BLaER1 treated with 17β-estradiol and CSF1 and Interleukin-3, amounts not matched to agents 10 nM and 100 nM (cell line): ENCODE measurements at regions not wholly inside any gene's neighbourhood (a gene's known extent, or its start where the extent isn't known, plus 50 kb on each side); places are given as distances from the start of the nearest gene placed in this dataset.

Experiments
- H3K27ac ChIP-seq, 11 experiments: shearing (Covaris generic); formaldehyde crosslinking; 2 replicates each; pipeline ENCODE4 v1.8.1; 2022
- H3K27me3 ChIP-seq, 11 experiments: shearing (Covaris generic); formaldehyde crosslinking; 2 replicates each; pipeline ENCODE4 v1.8.1; 2022
- H3K36me3 ChIP-seq, 11 experiments: shearing (Covaris generic); formaldehyde crosslinking; 2 replicates each; pipeline ENCODE4 v1.8.1; 2022
- H3K4me1 ChIP-seq, 10 experiments: shearing (Covaris generic); formaldehyde crosslinking; 2 replicates each; pipeline ENCODE4 v1.8.1; 2022
- H3K4me2 ChIP-seq, 11 experiments: shearing (Covaris generic); formaldehyde crosslinking; 2 replicates each; pipeline ENCODE4 v1.8.1; 2022
- H3K4me3 ChIP-seq, 10 experiments: shearing (Covaris generic); formaldehyde crosslinking; 2 replicates each; pipeline ENCODE4 v1.8.1; 2022
- H3K9ac ChIP-seq, 11 experiments: shearing (Covaris generic); formaldehyde crosslinking; 2 replicates each; pipeline ENCODE4 v1.8.1; 2022
- H3K9me3 ChIP-seq, 11 experiments: shearing (Covaris generic); formaldehyde crosslinking; replicated peaks in 1 of 11; 2 replicates each; pipeline ENCODE4 v1.8.1; 2022
- H4K20me1 ChIP-seq, 11 experiments: shearing (Covaris generic); formaldehyde crosslinking; 2 replicates each; pipeline ENCODE4 v1.8.1; 2022
- Cebpa-rat ChIP-seq, 11 experiments: shearing (Covaris generic); IDR thresholded peaks; 2 replicates each; pipeline ENCODE4 v1.8.1; 2022

DNA sequence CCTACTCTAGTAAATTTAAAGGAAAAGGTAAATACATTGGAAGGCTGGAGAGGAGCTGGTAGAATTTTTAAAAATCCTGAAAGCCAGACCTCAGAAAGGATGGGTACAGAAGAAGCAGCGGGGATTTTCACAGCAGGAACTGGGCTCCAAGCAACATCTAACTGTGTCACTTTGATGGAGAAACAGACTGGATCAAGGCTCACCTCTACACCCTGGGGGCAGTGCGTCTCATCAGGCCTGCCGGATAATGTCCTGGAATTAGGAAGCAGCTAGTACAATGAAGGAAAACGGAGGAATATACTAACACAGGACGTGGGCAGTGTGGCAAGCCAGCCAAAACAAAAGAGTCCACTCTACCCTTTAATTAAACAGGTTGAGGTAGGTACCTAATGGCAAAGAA lies 463.6 kb downstream of the TAF11L14 start:
- no peaks in the 10 kb centered on the region for H4K20me1 ChIP-seq
- no peak overlapping the region for H3K9ac ChIP-seq
- H3K4me3 ChIP-seq, result no peak overlapping the region
- no peak for TF ChIP-seq Cebpa-rat (IDR thresholded peaks at IDR 0.05)
- no peaks in the 10 kb centered on the region for H3K27me3 ChIP-seq
- peaks cover 0 to 18% (median 0%) of the 10 kb centered on the region in 10 experiments; a peak in 5 of 20 replicates for H3K4me1 ChIP-seq
- no peak overlapping the region for H3K27ac ChIP-seq
- H3K36me3 ChIP-seq, result no peaks in the 10 kb centered on the region
- H3K4me2 ChIP-seq, result no peak overlapping the region
- H3K9me3 ChIP-seq, result no peaks in the 10 kb centered on the region

DNA sequence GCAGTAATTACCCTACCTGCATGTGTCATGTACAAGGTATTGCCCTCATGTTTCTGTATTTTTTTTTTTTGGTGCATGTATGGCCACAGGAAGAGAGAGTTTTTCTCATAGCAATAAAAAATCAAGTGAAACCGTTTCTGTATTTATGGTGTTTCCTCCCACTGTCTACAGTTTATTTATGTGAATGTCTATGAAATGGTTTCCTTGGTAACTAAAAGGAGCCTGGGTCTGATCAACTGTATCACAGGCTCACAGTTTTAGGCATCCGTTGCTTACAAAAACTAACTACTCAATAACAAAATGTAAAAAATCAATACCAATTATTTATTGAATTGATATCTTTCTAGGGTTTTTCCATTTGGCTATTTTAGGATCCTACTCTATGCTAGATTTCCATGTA lies 464.4 kb downstream of the TAF11L14 start:
- no peak overlapping the region for H3K9ac ChIP-seq
- no peak overlapping the region for H3K27ac ChIP-seq
- H3K4me3 ChIP-seq, result no peak overlapping the region

GRCh38 chr5:18099261-18099660 lies 465.0 kb downstream of the TAF11L14 start:
- TF ChIP-seq Cebpa-rat (IDR thresholded peaks at IDR 0.05), result no peak

More for the DNA sequence above, 464.4 kb downstream of the TAF11L14 start:
- Histone ChIP-seq H3K27me3 (no peaks in the 10 kb centered on the region), H3K36me3 (no peaks in the 10 kb centered on the region), H4K20me1 (no peaks in the 10 kb centered on the region), H3K4me2 (peak overlapping the region in 3 of 11 experiments; percentile 8 to 40 (median 11); a peak in 6 of 22 replicates), H3K4me1 (peaks cover 0 to 18% (median 0%) of the 10 kb centered on the region in 10 experiments; a peak in 5 of 20 replicates), H3K9me3 (no peaks in the 10 kb centered on the region)
- no peak for TF ChIP-seq Cebpa-rat (IDR thresholded peaks at IDR 0.05)

DNA sequence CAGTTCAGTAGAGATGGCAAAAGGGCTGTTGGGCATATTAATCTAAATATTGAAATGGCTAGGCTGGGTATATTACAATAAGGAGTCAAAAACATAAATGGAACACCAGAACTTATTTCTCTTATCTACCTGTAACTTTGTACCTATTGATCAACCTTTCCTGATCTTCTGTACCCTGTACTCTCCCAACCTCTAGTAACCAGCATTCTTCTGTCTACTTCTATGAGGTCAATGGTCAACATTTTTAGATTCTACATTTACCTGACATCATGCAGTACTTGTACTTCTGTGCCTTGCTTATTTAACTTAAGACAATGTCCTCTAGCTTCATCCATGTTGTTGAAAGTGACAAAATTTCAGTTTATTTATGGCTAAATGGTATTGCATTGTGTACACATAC lies 467.3 kb downstream of the TAF11L14 start:
- no peak for TF ChIP-seq Cebpa-rat (IDR thresholded peaks at IDR 0.05)
- Histone ChIP-seq H3K27ac (no peak overlapping the region), H3K4me3 (no peak overlapping the region), H3K9me3 (no peaks in the 10 kb centered on the region), H3K4me2 (no peak overlapping the region), H3K9ac (no peak overlapping the region), H3K36me3 (no peaks in the 10 kb centered on the region), H4K20me1 (no peaks in the 10 kb centered on the region), H3K4me1 (peaks cover 0 to 18% (median 0%) of the 10 kb centered on the region in 10 experiments; a peak in 5 of 20 replicates), H3K27me3 (no peaks in the 10 kb centered on the region)

More at GRCh38 chr5:18099261-18099660, 465.0 kb downstream of the TAF11L14 start:
- Histone ChIP-seq H3K9ac (no peak overlapping the region), H3K36me3 (no peaks in the 10 kb centered on the region), H3K27ac (no peak overlapping the region), H3K4me1 (peaks cover 0 to 18% (median 0%) of the 10 kb centered on the region in 10 experiments; a peak in 5 of 20 replicates), H4K20me1 (no peaks in the 10 kb centered on the region), H3K4me2 (peak overlapping the region in 3 of 11 experiments; percentile 8 to 40 (median 9); a peak in 4 of 22 replicates), H3K27me3 (no peaks in the 10 kb centered on the region), H3K9me3 (no peaks in the 10 kb centered on the region), H3K4me3 (no peak overlapping the region)

DNA sequence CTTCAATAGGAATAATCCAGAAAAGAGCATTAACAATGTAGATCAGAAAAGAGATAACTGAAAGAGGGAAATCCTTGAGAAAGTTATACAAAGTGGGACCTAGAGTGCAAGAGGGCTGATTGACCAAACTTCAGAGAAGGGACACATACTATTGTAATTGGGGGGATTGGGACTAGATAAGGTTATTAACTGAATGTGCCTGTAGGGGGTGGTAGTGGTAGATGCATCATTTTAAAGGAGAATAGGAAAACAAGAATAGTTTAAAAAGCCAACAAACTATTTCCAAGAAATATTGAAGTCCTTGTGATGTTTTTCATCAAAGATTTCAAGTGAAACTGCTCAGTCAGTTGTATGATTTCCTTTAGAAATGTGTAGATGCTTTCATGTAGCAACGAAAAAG lies 468.5 kb downstream of the TAF11L14 start:
- Histone ChIP-seq H3K36me3 (no peaks in the 10 kb centered on the region), H3K27me3 (no peaks in the 10 kb centered on the region), H3K4me3 (no peak overlapping the region)

GRCh38 chr5:18105449-18105848 lies 471.2 kb downstream of the TAF11L14 start:
- H4K20me1 ChIP-seq, result no peaks in the 10 kb centered on the region
- no peaks in the 10 kb centered on the region for H3K9me3 ChIP-seq
- no peak for TF ChIP-seq Cebpa-rat (IDR thresholded peaks at IDR 0.05)
- H3K4me3 ChIP-seq, result no peak overlapping the region
- no peaks in the 10 kb centered on the region for H3K36me3 ChIP-seq
- no peak overlapping the region for H3K4me2 ChIP-seq
- H3K27ac ChIP-seq, result no peak overlapping the region
- H3K27me3 ChIP-seq, result no peaks in the 10 kb centered on the region
- no peaks in the 10 kb centered on the region for H3K4me1 ChIP-seq
- no peak overlapping the region for H3K9ac ChIP-seq

More for the DNA sequence above, 468.5 kb downstream of the TAF11L14 start:
- Histone ChIP-seq H4K20me1 (no peaks in the 10 kb centered on the region), H3K4me2 (no peak overlapping the region), H3K9ac (no peak overlapping the region), H3K4me1 (peaks cover 0 to 18% (median 0%) of the 10 kb centered on the region in 10 experiments; a peak in 5 of 20 replicates), H3K27ac (no peak overlapping the region), H3K9me3 (no peaks in the 10 kb centered on the region)
- no peak for TF ChIP-seq Cebpa-rat (IDR thresholded peaks at IDR 0.05)

DNA sequence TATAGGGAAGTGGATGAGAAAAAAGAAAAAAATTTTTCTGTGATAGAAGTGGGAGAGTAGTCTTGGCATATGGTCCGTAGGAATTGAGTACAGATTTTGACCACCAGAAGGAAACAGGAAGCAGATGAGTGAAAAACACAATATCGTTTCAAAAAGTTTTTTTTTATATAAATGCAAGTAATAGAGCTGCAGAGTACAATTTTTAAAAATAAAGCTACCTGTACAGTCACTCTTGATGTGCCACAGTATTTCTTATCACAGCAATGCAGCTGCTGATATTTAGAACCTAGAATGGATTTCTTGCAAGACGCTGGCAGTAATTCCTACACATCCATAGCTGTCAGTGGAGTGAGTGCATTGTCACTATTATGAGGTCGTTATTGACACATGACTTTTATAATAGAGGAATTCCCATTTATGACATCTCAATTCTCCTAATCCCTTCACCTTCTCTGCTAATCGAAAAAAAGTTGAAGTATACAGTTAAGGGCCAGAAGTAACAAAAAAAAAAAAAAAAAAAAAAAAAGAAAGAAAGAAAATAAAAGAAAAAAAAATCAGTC lies 477.7 kb downstream of the TAF11L14 start:
- H3K4me1 ChIP-seq, result no peaks in the 10 kb centered on the region
- H3K4me3 ChIP-seq, result no peak overlapping the region
- no peak overlapping the region for H3K27ac ChIP-seq
- no peak overlapping the region for H3K4me2 ChIP-seq
- no peaks in the 10 kb centered on the region for H4K20me1 ChIP-seq
- H3K9me3 ChIP-seq, result no peaks in the 10 kb centered on the region
- no peak overlapping the region for H3K9ac ChIP-seq
- H3K27me3 ChIP-seq, result no peaks in the 10 kb centered on the region; a peak in 1 of 22 replicates
- no peaks in the 10 kb centered on the region for H3K36me3 ChIP-seq
- no peak for TF ChIP-seq Cebpa-rat (IDR thresholded peaks at IDR 0.05)

DNA sequence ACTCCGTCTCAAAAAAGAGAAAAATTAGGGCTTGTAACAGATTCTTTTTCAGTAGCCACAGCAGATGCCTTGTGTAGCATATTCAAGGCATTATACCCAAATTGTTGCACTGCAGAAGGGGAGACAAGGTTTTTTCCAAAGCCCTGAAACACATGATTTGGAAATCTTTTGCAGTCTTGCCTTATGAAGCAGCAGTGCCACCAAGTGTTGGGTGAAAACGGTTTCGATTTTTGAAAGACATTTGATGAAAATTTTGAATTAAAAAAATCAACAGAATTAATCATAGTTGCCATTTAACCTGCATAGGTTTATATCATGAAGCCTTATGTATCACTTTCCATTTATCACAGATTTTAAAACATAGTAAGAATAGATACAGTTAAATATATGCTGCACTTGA lies 479.5 kb downstream of the TAF11L14 start:
- no peak overlapping the region for H3K27ac ChIP-seq
- no peak overlapping the region for H3K4me3 ChIP-seq

DNA sequence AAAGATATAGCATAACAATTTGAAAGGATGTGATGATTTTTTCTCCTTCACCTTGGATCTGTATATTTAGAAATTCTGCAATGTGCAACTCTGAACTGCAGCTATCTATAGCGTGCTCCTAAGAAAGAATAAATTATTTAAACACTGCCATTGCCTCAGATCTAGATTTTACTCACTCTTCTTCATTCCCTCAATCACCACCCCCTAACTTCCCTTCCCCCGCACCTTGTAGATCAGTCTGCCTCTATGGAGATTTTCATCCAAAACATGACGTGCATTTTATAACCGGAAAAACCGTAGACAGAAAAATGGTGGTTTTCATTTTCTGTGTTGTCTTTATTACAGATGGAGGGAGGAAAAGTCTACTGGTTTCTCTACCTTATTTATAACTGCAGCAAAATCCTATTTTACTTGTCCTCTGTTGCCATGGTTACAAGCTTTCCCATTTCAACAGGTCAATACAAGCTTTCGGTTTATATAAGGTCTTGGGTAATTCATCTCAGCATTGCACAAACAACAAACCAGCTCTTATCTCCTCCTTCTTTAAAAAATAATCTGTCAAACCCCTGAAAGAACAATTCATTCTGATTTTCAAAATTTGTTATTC lies 480.0 kb downstream of the TAF11L14 start:
- Histone ChIP-seq H3K36me3 (no peaks in the 10 kb centered on the region), H3K4me1 (no peaks in the 10 kb centered on the region), H3K27me3 (no peaks in the 10 kb centered on the region; a peak in 1 of 22 replicates), H3K9me3 (peaks cover 0 to 4% (median 0%) of the 10 kb centered on the region in 11 experiments; a peak in 2 of 22 replicates), H3K4me3 (no peak overlapping the region), H3K4me2 (no peak overlapping the region), H3K27ac (no peak overlapping the region), H3K9ac (no peak overlapping the region), H4K20me1 (no peaks in the 10 kb centered on the region)
- no peak for TF ChIP-seq Cebpa-rat (IDR thresholded peaks at IDR 0.05)

More for the DNA sequence above, 479.5 kb downstream of the TAF11L14 start:
- H3K36me3 ChIP-seq, result no peaks in the 10 kb centered on the region
- TF ChIP-seq Cebpa-rat (IDR thresholded peaks at IDR 0.05), result no peak
- no peaks in the 10 kb centered on the region for H3K4me1 ChIP-seq
- no peaks in the 10 kb centered on the region for H3K9me3 ChIP-seq
- H3K27me3 ChIP-seq, result no peaks in the 10 kb centered on the region; a peak in 1 of 22 replicates
- no peak overlapping the region for H3K4me2 ChIP-seq
- no peak overlapping the region for H3K9ac ChIP-seq
- no peaks in the 10 kb centered on the region for H4K20me1 ChIP-seq

- H4K20me1 ChIP-seq, result no peaks in the 10 kb centered on the region
- H3K4me2 ChIP-seq, result no peak overlapping the region
- no peaks in the 10 kb centered on the region; a peak in 1 of 22 replicates for H3K27me3 ChIP-seq
- no peaks in the 10 kb centered on the region for H3K36me3 ChIP-seq
- H3K9me3 ChIP-seq, result peaks cover 0 to 6% (median 0%) of the 10 kb centered on the region in 11 experiments; a peak in 2 of 22 replicates
- TF ChIP-seq Cebpa-rat (IDR thresholded peaks at IDR 0.05), result no peak
- H3K27ac ChIP-seq, result no peak overlapping the region
- no peak overlapping the region for H3K9ac ChIP-seq
- H3K4me3 ChIP-seq, result no peak overlapping the region
- no peaks in the 10 kb centered on the region for H3K4me1 ChIP-seq
Measured at GRCh38 chr5:18117968-18118367, 483.7 kb downstream of the TAF11L14 start.
